Caco-2 (cell line): ENCODE measurements at regions not wholly inside any gene's neighbourhood (a gene's known extent, or its start where the extent isn't known, plus 50 kb on each side); places are given as distances from the start of the nearest gene placed in this dataset.

Experiments used
- BruUV-seq: library from RNA; stranded (reverse); fragments of 400-500 nt; replicated peaks from 2 replicates; lab custom pipeline; 2021; lab: Mats Ljungman, UMichigan
- CTCF ChIA-PET: fragments of 300-600 bp; sonication (Branson Sonifier 250); formaldehyde crosslinking; loops from one replicate; lab custom pipeline; 2022; ENCODE audit warnings: antibody characterized with exemption; lab: Charles Lee
- POLR2A ChIA-PET: fragments of 300-600 bp; sonication (Branson Sonifier 250); formaldehyde crosslinking; loops from one replicate; lab custom pipeline; 2022; ENCODE audit warnings: antibody characterized with exemption; lab: Charles Lee
- DNase-seq, 2 experiments: peaks; one replicate each; pipeline versions ENCODE4 v3.0.0 to v3.0.0-alpha.2; 2020 to 2022
- H3K27me3 ChIP-seq: replicated peaks from 2 replicates; pipeline ENCODE4 v1.6.0; 2011; ENCODE audit warnings: low read length; ENCODE audit not compliant: control insufficient read depth, insufficient read depth
- H3K36me3 ChIP-seq: 2 replicates; pipeline ENCODE4 v1.5.1; 2011; ENCODE audit warnings: low read length; ENCODE audit not compliant: control insufficient read depth, insufficient read depth
- H3K4me1 ChIP-seq: fragments of 250-450 bp; sonication (Bioruptor Pico); 2 replicates; pipeline ENCODE4 v1.5.1; 2020; ENCODE audit warnings: mild to moderate bottlenecking
- H3K4me3 ChIP-seq: 2 replicates; pipeline ENCODE4 v1.5.1; 2011; ENCODE audit warnings: low read depth, mild to moderate bottlenecking, control low read depth, low read length
- H3K9me3 ChIP-seq: fragments of 250-450 bp; sonication (Bioruptor Pico); 2 replicates; pipeline ENCODE4 v1.5.1; 2020; ENCODE audit warnings: mild to moderate bottlenecking, moderate library complexity
- H3K27ac Mint-ChIP-seq: one replicate; pipeline ENCODE4 v1.8.0; 2022; ENCODE audit warnings: mixed read lengths; ENCODE audit not compliant: unreplicated experiment
- H3K27me3 Mint-ChIP-seq: one replicate; pipeline ENCODE4 v1.8.0; 2022; ENCODE audit warnings: mixed read lengths; ENCODE audit not compliant: insufficient read depth, unreplicated experiment
- H3K36me3 Mint-ChIP-seq: one replicate; pipeline ENCODE4 v1.8.0; 2022; ENCODE audit warnings: mild to moderate bottlenecking, mixed read lengths; ENCODE audit not compliant: insufficient read depth, unreplicated experiment
- H3K4me1 Mint-ChIP-seq: one replicate; pipeline ENCODE4 v1.8.0; 2022; ENCODE audit warnings: low read depth, mixed read lengths; ENCODE audit not compliant: unreplicated experiment
- H3K4me3 Mint-ChIP-seq: one replicate; pipeline ENCODE4 v1.8.0; 2022; ENCODE audit warnings: mild to moderate bottlenecking, moderate library complexity, mixed read lengths; ENCODE audit not compliant: unreplicated experiment
- H3K9me3 Mint-ChIP-seq: one replicate; pipeline ENCODE4 v1.8.0; 2022; ENCODE audit warnings: mixed read lengths; ENCODE audit not compliant: unreplicated experiment
- CTCF ChIP-seq, 2 experiments: fragments of 200-600 bp in 1 of 2; IDR thresholded peaks; 1 replicate in 1 of 2; 2 replicates in 1 of 2; pipeline versions ENCODE4 v1.5.1 to v1.8.0; 2011 to 2022; ENCODE audit warnings: antibody characterized with exemption in 1 of 2, control low read depth in 1 of 2, inconsistent platforms in 1 of 2, low read depth in 1 of 2, low read length in 1 of 2, mild to moderate bottlenecking in 1 of 2, moderate library complexity in 1 of 2; ENCODE audit not compliant: insufficient read depth in 1 of 2, severe bottlenecking in 1 of 2, unreplicated experiment in 1 of 2
- intact Hi-C: fragments of 100-400 bp; cut with micrococcal nuclease; formaldehyde crosslinking; loops from one replicate; pipeline ENCODE4 v1.10.0; 2022; ENCODE audit not compliant: unreplicated experiment

DNA sequence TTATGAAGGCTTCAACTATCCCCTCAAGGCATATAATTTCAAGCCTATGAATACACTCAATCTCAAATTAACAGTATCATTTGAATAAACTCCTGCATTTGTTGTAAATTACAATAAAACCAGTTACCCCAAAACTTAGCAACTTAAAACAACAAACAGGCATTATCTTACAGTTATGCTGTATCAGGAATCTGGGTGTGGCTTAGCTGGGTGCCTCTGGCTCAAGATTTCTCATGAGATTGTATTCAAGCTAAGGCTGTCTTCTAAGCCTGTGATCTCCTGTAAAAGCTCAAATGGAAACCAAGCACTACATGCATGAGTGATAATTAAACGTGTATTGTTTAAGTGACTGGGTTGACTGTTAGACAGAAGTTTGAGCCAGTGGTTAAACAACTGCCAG, 341.0 kb upstream of the PHF14 start:
- Mint-ChIP-seq H3K4me1 (no peaks in the 10 kb centered on the region), H3K27ac (no peak overlapping the region), H3K9me3 (no peaks in the 10 kb centered on the region), H3K4me3 (no peak overlapping the region), H3K36me3 (no peaks in the 10 kb centered on the region), H3K27me3 (no peaks in the 10 kb centered on the region)
- Histone ChIP-seq H3K36me3 (no peaks in the 10 kb centered on the region), H3K4me3 (no peak overlapping the region), H3K9me3 (no peaks in the 10 kb centered on the region), H3K27me3 (no peaks in the 10 kb centered on the region), H3K4me1 (no peaks in the 10 kb centered on the region)
- no peak for DNase-seq
- POLR2A ChIA-PET = no interaction called here
- no peak for TF ChIP-seq CTCF (IDR thresholded peaks at IDR 0.05; ENCODE audit: insufficient read depth in 1 of 2, low read depth in 1 of 2, low read length in 1 of 2, severe bottlenecking in 1 of 2, unreplicated experiment in 1 of 2)
- CTCF ChIA-PET = no interaction called here
- no TSS peak for BruUV-seq
- intact Hi-C loops = no loop called here

DNA sequence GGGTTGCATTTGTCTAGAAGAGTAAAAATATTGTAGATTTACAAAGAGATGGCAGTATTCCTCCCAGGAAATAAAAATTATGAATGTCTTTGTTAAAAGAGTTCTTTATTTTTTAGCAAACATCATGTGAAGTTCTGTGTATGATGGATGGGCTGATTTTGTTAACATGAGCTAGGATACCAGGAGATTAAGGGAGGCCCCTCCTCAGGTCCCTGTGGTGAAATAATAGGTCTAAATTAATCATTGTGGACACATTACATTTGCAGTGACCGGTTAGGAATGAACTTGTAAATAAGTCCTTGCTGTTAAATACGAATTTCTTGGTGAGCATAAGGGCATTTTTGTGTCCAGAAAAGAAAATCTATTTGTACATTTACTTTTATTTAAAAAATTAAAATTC, 339.4 kb upstream of the PHF14 start:
- Mint-ChIP-seq H3K36me3 (no peaks in the 10 kb centered on the region), H3K4me3 (no peak overlapping the region), H3K27me3 (no peaks in the 10 kb centered on the region), H3K4me1 (no peaks in the 10 kb centered on the region), H3K9me3 (no peaks in the 10 kb centered on the region), H3K27ac (no peak overlapping the region)
- BruUV-seq = no TSS peak
- ChIA-PET POLR2A (no interaction called here), CTCF (no interaction called here)
- Histone ChIP-seq H3K9me3 (no peaks in the 10 kb centered on the region), H3K36me3 (no peaks in the 10 kb centered on the region), H3K4me3 (no peak overlapping the region), H3K4me1 (no peaks in the 10 kb centered on the region), H3K27me3 (no peaks in the 10 kb centered on the region)
- no peak for DNase-seq
- intact Hi-C loops = no loop called here
- TF ChIP-seq CTCF (IDR thresholded peaks at IDR 0.05; ENCODE audit: insufficient read depth in 1 of 2, low read depth in 1 of 2, low read length in 1 of 2, severe bottlenecking in 1 of 2, unreplicated experiment in 1 of 2) = no peak

DNA sequence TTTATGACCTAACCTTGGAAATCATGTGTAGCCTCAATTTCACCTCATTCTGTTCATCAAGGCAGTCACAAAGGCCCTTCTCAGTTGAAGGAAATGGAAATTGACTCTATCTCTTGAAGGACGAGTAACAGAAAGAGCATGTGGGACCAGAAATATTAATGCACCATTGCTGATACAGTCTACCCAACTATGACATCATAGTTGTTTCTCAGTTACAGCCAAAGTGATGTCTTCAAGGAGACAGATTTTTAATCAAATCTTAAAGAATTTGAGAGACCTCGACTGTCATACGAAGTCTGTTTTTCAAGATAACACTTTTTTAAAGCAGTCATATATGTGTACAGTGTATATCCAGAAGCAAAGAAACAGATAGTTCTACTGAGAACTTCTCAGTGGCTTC, 335.7 kb upstream of the PHF14 start:
- Histone ChIP-seq H3K27me3 (no peaks in the 10 kb centered on the region), H3K9me3 (no peaks in the 10 kb centered on the region), H3K36me3 (no peaks in the 10 kb centered on the region), H3K4me1 (no peaks in the 10 kb centered on the region), H3K4me3 (no peak overlapping the region)
- no peak overlapping the region for H3K4me3 Mint-ChIP-seq
- ChIA-PET CTCF (no interaction called here), POLR2A (no interaction called here)
- DNase-seq = no peak
- no peaks in the 10 kb centered on the region for H3K4me1 Mint-ChIP-seq
- no peaks in the 10 kb centered on the region for H3K36me3 Mint-ChIP-seq
- H3K27ac Mint-ChIP-seq = no peak overlapping the region
- no peaks in the 10 kb centered on the region for H3K9me3 Mint-ChIP-seq
- BruUV-seq = no TSS peak
- intact Hi-C loops = loop anchor here (1.0 kb wide), 3 partner anchors 70 to 705 kb away; no protein-coding TSS in a partner anchor
- TF ChIP-seq CTCF (IDR thresholded peaks at IDR 0.05; ENCODE audit: insufficient read depth in 1 of 2, low read depth in 1 of 2, low read length in 1 of 2, severe bottlenecking in 1 of 2, unreplicated experiment in 1 of 2) = no peak
- H3K27me3 Mint-ChIP-seq = no peaks in the 10 kb centered on the region
